Sigmoid colon (tissue), 4 donors: ENCODE measurements at regions not wholly inside any gene's neighbourhood (a gene's known extent, or its start where the extent isn't known, plus 50 kb on each side); places are given as distances from the start of the nearest gene placed in this dataset.

Source experiments
- EP300 ChIP-seq, 4 donors: sonication (generic); formaldehyde crosslinking; IDR thresholded peaks; one replicate each; pipeline ENCODE4 v1.6.1; 2017; ENCODE audit warnings: antibody characterized with exemption in 4 of 4
- POLR2A ChIP-seq, 2 donors: fragments of 450-650 bp; IDR thresholded peaks; one replicate each; pipeline ENCODE4 v1.6.1; 2016; ENCODE audit warnings: antibody characterized with exemption in 2 of 2, mild to moderate bottlenecking in 2 of 2, moderate library complexity in 2 of 2
- POLR2AphosphoS5 ChIP-seq, 4 donors: sonication (generic); formaldehyde crosslinking; IDR thresholded peaks; one replicate each; pipeline ENCODE4 v1.6.1; 2017; ENCODE audit warnings: antibody characterized with exemption in 4 of 4
- TF ChIP-seq, protein P1 (sequence below), 4 experiments: fragments of 450-650 bp in 3 of 4; fragments of 200-600 bp in 1 of 4; IDR thresholded peaks; one replicate each; pipeline ENCODE4 v1.5.1; 2016 to 2019; ENCODE audit warnings: antibody characterized with exemption in 4 of 4, mild to moderate bottlenecking in 3 of 4, moderate library complexity in 2 of 4

DNA sequence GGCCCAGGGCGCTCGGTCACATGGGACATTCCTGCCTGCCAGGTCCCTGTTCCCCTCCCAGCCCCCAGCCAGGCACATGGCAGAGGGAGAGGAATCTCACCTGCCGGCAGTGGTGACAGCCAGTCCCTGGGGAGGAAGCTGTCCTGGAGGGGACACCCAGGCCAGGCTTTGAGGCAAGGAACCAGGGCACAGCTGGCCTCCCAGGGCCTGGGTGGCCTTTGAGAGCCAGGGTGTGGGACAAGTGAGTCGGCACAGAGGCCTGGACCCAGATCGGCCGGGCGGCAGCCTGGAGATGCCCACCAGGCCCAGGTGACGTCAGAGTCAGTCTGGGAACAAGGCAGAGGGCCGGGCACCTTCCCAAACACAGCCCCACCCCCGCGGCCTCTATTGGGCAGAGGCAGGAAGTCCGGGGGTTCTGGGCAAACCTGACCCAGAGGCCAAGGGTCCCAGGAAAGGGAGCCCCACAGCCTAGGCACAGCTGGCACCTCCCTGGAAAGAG is 65.0 kb upstream of the CFAP46 start:
- TF ChIP-seq, protein P1, sequence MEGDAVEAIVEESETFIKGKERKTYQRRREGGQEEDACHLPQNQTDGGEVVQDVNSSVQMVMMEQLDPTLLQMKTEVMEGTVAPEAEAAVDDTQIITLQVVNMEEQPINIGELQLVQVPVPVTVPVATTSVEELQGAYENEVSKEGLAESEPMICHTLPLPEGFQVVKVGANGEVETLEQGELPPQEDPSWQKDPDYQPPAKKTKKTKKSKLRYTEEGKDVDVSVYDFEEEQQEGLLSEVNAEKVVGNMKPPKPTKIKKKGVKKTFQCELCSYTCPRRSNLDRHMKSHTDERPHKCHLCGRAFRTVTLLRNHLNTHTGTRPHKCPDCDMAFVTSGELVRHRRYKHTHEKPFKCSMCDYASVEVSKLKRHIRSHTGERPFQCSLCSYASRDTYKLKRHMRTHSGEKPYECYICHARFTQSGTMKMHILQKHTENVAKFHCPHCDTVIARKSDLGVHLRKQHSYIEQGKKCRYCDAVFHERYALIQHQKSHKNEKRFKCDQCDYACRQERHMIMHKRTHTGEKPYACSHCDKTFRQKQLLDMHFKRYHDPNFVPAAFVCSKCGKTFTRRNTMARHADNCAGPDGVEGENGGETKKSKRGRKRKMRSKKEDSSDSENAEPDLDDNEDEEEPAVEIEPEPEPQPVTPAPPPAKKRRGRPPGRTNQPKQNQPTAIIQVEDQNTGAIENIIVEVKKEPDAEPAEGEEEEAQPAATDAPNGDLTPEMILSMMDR (IDR thresholded peaks at IDR 0.05): no peak
- TF ChIP-seq POLR2AphosphoS5 (IDR thresholded peaks at IDR 0.05) (no peak), POLR2A (IDR thresholded peaks at IDR 0.05) (no peak), EP300 (IDR thresholded peaks at IDR 0.05) (no peak)
